ENCODE measurements at regions not wholly inside any gene's neighbourhood (a gene's known extent, or its start where the extent isn't known, plus 50 kb on each side); places are given as distances from the start of the nearest gene placed in this dataset.

GRCh38 chr15:70324001-70324974 lies 226.6 kb upstream of the TLE3 start:
- DNase-seq (ENCODE audit: low read depth), result peak; percentile 87
- no peak overlapping the region for H3K4me3 ChIP-seq (ENCODE audit: low read length)
- TF ChIP-seq CTCF (IDR thresholded peaks at IDR 0.05; ENCODE audit: insufficient read depth, low read depth, low read length, missing control alignments), result no peak

- no peak overlapping the region for H3K4me3 ChIP-seq (ENCODE audit: low read length)
- DNase-seq (ENCODE audit: low read depth), result no peak
- no peak for TF ChIP-seq CTCF (IDR thresholded peaks at IDR 0.05; ENCODE audit: insufficient read depth, low read depth, low read length, missing control alignments)
These were observed 225.6 kb upstream of the TLE3 start for GRCh38 chr15:70323111-70323851.

- no peak overlapping the region for H3K4me3 ChIP-seq (ENCODE audit: low read length)
- DNase-seq (ENCODE audit: low read depth), result no peak
- no peak for TF ChIP-seq CTCF (IDR thresholded peaks at IDR 0.05; ENCODE audit: insufficient read depth, low read depth, low read length, missing control alignments)
These were observed 224.4 kb upstream of the TLE3 start for GRCh38 chr15:70322051-70322668.

GRCh38 chr15:70321172-70321819 lies 223.6 kb upstream of the TLE3 start:
- no peak for TF ChIP-seq CTCF (IDR thresholded peaks at IDR 0.05; ENCODE audit: insufficient read depth, low read depth, low read length, missing control alignments)
- H3K4me3 ChIP-seq (ENCODE audit: low read length), result no peak overlapping the region
- no peak for DNase-seq (ENCODE audit: low read depth)

GRCh38 chr15:70320482-70320881 lies 222.8 kb upstream of the TLE3 start:
- DNase-seq (ENCODE audit: low read depth), result no peak
- TF ChIP-seq CTCF (IDR thresholded peaks at IDR 0.05; ENCODE audit: insufficient read depth, low read depth, low read length, missing control alignments), result no peak
- H3K4me3 ChIP-seq (ENCODE audit: low read length), result no peak overlapping the region

GRCh38 chr15:70320077-70320476 lies 222.4 kb upstream of the TLE3 start:
- DNase-seq (ENCODE audit: low read depth), result no peak
- TF ChIP-seq CTCF (IDR thresholded peaks at IDR 0.05; ENCODE audit: insufficient read depth, low read depth, low read length, missing control alignments), result no peak
- no peak overlapping the region for H3K4me3 ChIP-seq (ENCODE audit: low read length)

All from epithelial cell of esophagus (primary cell).